Kidney (tissue), 13 donors: ENCODE measurements at regions not wholly inside any gene's neighbourhood (a gene's known extent, or its start where the extent isn't known, plus 50 kb on each side); places are given as distances from the start of the nearest gene placed in this dataset.

Experiments used
- DNase-seq, 5 donors: peaks; one replicate each; pipeline ENCODE4 v3.0.0-alpha.2; 2013 to 2020
- FAIRE-seq: peaks from 2 replicates; lab custom pipeline; 2012; peaks lifted over from hg19 to GRCh38; lab: Jason Lieb, UNC
- H3K27ac ChIP-seq, 2 donors: one replicate each; pipeline ENCODE4 v1.7.0; 2013; ENCODE audit warnings: low read depth in 2 of 2, low read length in 2 of 2, inconsistent platforms in 1 of 2
- H3K27me3 ChIP-seq: one replicate; pipeline ENCODE4 v1.7.1; 2013; ENCODE audit warnings: low read length, inconsistent platforms; ENCODE audit not compliant: control insufficient read depth, insufficient read depth
- H3K36me3 ChIP-seq, 3 donors: one replicate each; pipeline versions ENCODE4 v1.7.0 to v1.7.1; 2013; ENCODE audit warnings: low read length in 3 of 3, control low read depth in 1 of 3, inconsistent platforms in 1 of 3; ENCODE audit not compliant: insufficient read depth in 3 of 3, control insufficient read depth in 2 of 3
- H3K4me1 ChIP-seq, 3 donors: one replicate each; pipeline versions ENCODE4 v1.7.0 to v1.7.1; 2013; ENCODE audit warnings: low read length in 3 of 3, inconsistent platforms in 1 of 3, low read depth in 1 of 3; ENCODE audit not compliant: control insufficient read depth in 2 of 3, insufficient read depth in 2 of 3
- H3K4me3 ChIP-seq, 3 donors: one replicate each; pipeline versions ENCODE4 v1.7.0 to v1.8.1; 2013; ENCODE audit warnings: low read length in 3 of 3, control low read depth in 1 of 3, inconsistent platforms in 1 of 3
- H3K9ac ChIP-seq, 3 donors: one replicate each; pipeline versions ENCODE4 v1.7.0 to v1.7.1; 2013; ENCODE audit warnings: low read length in 3 of 3, control low read depth in 1 of 3, inconsistent platforms in 1 of 3
- H3K9me3 ChIP-seq, 3 donors: one replicate each; pipeline versions ENCODE4 v1.7.0 to v1.7.1; 2013; ENCODE audit warnings: low read length in 3 of 3, control low read depth in 1 of 3, inconsistent platforms in 1 of 3; ENCODE audit not compliant: control insufficient read depth in 2 of 3, insufficient read depth in 1 of 3
- intact Hi-C: fragments of 100-400 bp; cut with DNase I; formaldehyde crosslinking; loops from one replicate; pipeline ENCODE4 v1.11.1; 2022
- TF ChIP-seq, protein P1 (sequence below): IDR thresholded peaks from 3 replicates; pipeline ENCODE4 v1.5.1; 2012; ENCODE audit warnings: mild to moderate bottlenecking, moderate library complexity, borderline replicate concordance; ENCODE audit not compliant: insufficient read depth; ENCODE audit errors: extremely low read depth
- donor health status: control.
- donor health status: control.
- donor health status: control.
- donor health status: control.
- donor health status: control.
- donor health status: DM: yes; HTN: yes; CAD: no.
- donor health status: Normal renal cell carcinoma (clear cell type).

DNA sequence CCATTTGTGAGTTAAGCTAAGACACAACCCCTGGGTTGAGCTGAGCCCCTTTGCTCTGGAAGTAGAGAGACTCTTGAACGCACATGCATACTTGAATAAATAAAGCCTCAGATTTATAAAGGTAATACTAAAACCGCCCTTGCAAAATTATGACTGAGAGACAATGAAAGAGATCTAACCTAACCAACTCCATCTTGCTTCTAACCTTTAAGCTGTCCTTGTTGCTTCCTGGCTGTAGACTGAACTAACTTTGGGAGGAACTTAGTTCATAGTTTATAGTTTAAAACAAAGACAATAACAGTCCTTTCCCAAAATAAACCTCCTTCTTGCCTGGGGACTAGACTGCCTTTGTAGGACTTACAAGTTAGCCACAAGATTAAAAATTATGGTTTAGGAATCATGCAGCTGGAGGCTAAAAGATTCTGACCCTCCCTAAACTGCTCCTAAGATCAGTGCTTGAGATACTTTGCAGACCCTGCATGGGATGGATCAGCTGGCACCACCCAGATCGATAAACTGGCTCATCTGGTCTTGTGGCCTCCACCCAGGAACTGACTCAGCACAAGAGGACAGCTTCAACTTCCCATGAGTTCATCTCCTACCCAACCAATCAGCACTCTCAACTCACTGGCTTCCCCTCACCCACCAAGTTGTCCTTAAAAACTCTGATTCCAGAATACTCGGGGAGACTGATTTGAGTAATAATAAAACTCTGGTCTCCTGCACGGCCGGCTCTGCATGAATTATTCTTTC is 240.2 kb upstream of the SLC14A2 start:
- Histone ChIP-seq H3K4me1 (no peaks in the 10 kb centered on the region), H3K9ac (no peak overlapping the region), H3K27ac (no peak overlapping the region), H3K27me3 (no peaks in the 10 kb centered on the region), H3K4me3 (no peak overlapping the region), H3K9me3 (no peaks in the 10 kb centered on the region), H3K36me3 (no peaks in the 10 kb centered on the region)
- TF ChIP-seq, protein P1, sequence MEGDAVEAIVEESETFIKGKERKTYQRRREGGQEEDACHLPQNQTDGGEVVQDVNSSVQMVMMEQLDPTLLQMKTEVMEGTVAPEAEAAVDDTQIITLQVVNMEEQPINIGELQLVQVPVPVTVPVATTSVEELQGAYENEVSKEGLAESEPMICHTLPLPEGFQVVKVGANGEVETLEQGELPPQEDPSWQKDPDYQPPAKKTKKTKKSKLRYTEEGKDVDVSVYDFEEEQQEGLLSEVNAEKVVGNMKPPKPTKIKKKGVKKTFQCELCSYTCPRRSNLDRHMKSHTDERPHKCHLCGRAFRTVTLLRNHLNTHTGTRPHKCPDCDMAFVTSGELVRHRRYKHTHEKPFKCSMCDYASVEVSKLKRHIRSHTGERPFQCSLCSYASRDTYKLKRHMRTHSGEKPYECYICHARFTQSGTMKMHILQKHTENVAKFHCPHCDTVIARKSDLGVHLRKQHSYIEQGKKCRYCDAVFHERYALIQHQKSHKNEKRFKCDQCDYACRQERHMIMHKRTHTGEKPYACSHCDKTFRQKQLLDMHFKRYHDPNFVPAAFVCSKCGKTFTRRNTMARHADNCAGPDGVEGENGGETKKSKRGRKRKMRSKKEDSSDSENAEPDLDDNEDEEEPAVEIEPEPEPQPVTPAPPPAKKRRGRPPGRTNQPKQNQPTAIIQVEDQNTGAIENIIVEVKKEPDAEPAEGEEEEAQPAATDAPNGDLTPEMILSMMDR: no peak
- no peak for DNase-seq
- intact Hi-C loops: no loop called here
- no peak for FAIRE-seq

- no peak overlapping the region for H3K27ac ChIP-seq
- no peak for FAIRE-seq
- TF ChIP-seq, protein P1: no peak
- H3K9me3 ChIP-seq: no peaks in the 10 kb centered on the region
- H3K9ac ChIP-seq: no peak overlapping the region
- H3K4me1 ChIP-seq: no peaks in the 10 kb centered on the region
- no peak overlapping the region for H3K4me3 ChIP-seq
- H3K36me3 ChIP-seq: no peaks in the 10 kb centered on the region
- intact Hi-C loops: no loop called here
- no peak for DNase-seq
- H3K27me3 ChIP-seq: no peaks in the 10 kb centered on the region
Observed at GRCh38 chr18:45376193-45376592, 239.1 kb upstream of the SLC14A2 start.

GRCh38 chr18:45378308-45378707 is 237.0 kb upstream of the SLC14A2 start:
- TF ChIP-seq, protein P1: no peak
- no peak for FAIRE-seq
- no peak overlapping the region for H3K27ac ChIP-seq
- DNase-seq: no peak
- intact Hi-C loops: no loop called here
- no peaks in the 10 kb centered on the region for H3K36me3 ChIP-seq
- no peaks in the 10 kb centered on the region for H3K27me3 ChIP-seq
- no peaks in the 10 kb centered on the region for H3K9me3 ChIP-seq
- H3K9ac ChIP-seq: no peak overlapping the region
- H3K4me3 ChIP-seq: no peak overlapping the region
- H3K4me1 ChIP-seq: no peaks in the 10 kb centered on the region

DNA sequence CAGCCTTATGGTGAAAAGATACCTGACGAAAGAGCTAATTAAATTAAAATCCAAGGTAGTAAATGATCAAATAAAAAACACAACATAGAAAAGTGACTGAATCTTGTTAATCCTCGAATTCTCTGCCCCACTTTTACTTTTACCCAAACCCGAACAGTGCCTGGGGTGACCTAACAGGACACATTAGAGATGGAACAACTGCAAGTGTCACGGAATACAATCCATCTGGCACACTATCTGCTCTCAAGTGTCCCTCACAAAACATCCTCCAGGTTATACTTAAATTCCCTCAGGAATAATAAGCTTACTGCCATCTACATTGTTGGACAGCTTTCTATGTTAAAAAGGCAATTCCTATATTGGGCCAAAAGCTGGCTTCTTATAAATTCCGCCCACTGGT is 236.3 kb upstream of the SLC14A2 start:
- Histone ChIP-seq H3K4me3 (no peak overlapping the region), H3K4me1 (peaks cover 0 to 1% (median 0%) of the 10 kb centered on the region in 3 donors), H3K36me3 (no peaks in the 10 kb centered on the region), H3K27ac (no peak overlapping the region), H3K9me3 (no peaks in the 10 kb centered on the region), H3K27me3 (no peaks in the 10 kb centered on the region), H3K9ac (no peak overlapping the region)
- no peak for DNase-seq
- intact Hi-C loops: no loop called here
- TF ChIP-seq, protein P1: no peak
- FAIRE-seq: no peak
